GM12872 (cell line): ENCODE measurements at regions not wholly inside any gene's neighbourhood (a gene's known extent, or its start where the extent isn't known, plus 50 kb on each side); places are given as distances from the start of the nearest gene placed in this dataset.

Experiments
- TF ChIP-seq, protein P1 (sequence below): IDR thresholded peaks from 3 replicates; pipeline ENCODE4 v1.5.1; 2011; ENCODE audit warnings: low read depth, mild to moderate bottlenecking, low read length, moderate library complexity; ENCODE audit not compliant: insufficient read depth

GRCh38 chr7:25926891-25927625 is 224.9 kb upstream of the NFE2L3 start:
- TF ChIP-seq, protein P1, sequence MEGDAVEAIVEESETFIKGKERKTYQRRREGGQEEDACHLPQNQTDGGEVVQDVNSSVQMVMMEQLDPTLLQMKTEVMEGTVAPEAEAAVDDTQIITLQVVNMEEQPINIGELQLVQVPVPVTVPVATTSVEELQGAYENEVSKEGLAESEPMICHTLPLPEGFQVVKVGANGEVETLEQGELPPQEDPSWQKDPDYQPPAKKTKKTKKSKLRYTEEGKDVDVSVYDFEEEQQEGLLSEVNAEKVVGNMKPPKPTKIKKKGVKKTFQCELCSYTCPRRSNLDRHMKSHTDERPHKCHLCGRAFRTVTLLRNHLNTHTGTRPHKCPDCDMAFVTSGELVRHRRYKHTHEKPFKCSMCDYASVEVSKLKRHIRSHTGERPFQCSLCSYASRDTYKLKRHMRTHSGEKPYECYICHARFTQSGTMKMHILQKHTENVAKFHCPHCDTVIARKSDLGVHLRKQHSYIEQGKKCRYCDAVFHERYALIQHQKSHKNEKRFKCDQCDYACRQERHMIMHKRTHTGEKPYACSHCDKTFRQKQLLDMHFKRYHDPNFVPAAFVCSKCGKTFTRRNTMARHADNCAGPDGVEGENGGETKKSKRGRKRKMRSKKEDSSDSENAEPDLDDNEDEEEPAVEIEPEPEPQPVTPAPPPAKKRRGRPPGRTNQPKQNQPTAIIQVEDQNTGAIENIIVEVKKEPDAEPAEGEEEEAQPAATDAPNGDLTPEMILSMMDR, result no peak

- TF ChIP-seq, protein P1, result no peak
Observed at GRCh38 chr7:25927626-25927978, 224.4 kb upstream of the NFE2L3 start.

GRCh38 chr7:25928549-25929330 is 223.3 kb upstream of the NFE2L3 start:
- TF ChIP-seq, protein P1, result no peak

GRCh38 chr7:25929448-25929847 is 222.6 kb upstream of the NFE2L3 start:
- TF ChIP-seq, protein P1, result no peak

- TF ChIP-seq, protein P1, result no peak
Observed at GRCh38 chr7:25930492-25931048, 221.4 kb upstream of the NFE2L3 start.

DNA sequence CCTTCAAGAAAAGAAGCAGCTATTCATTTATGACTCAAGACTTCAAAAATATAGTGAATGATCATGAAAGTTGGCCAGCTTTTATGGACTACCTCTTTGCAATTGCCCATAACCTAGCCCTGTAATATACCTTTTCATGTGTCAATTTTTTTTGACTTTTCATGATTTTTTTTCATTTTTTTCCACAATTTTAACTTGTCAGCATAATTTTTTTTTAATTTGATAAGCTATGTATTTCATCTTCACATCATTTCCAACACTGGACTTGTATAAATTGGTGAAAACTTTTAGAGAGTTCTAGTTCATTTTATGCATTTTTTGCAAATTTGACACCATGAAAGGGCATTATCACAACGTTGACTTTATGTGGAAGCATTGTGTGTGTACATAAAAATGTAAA is 220.8 kb upstream of the NFE2L3 start:
- TF ChIP-seq, protein P1, result no peak

- TF ChIP-seq, protein P1, result no peak
Observed at GRCh38 chr7:25933921-25934320, 218.1 kb upstream of the NFE2L3 start.
